Skeletal muscle cell (primary cell): ENCODE measurements at regions not wholly inside any gene's neighbourhood (a gene's known extent, or its start where the extent isn't known, plus 50 kb on each side); places are given as distances from the start of the nearest gene placed in this dataset.
"Not testable (repeated sequence)": the region's sequence is repeated elsewhere in the genome, so short reads cannot be mapped to it uniquely, and the experiment has no call there.

ENCODE experiments used
- DNase-seq: peaks from one replicate; pipeline ENCODE4 v3.0.0-alpha.2; 2010; ENCODE audit warnings: low read depth
- H3K4me3 ChIP-seq: 2 replicates; pipeline ENCODE4 v1.5.1; 2011; ENCODE audit warnings: low read depth, mild to moderate bottlenecking, control low read depth, low read length, moderate library complexity

DNA sequence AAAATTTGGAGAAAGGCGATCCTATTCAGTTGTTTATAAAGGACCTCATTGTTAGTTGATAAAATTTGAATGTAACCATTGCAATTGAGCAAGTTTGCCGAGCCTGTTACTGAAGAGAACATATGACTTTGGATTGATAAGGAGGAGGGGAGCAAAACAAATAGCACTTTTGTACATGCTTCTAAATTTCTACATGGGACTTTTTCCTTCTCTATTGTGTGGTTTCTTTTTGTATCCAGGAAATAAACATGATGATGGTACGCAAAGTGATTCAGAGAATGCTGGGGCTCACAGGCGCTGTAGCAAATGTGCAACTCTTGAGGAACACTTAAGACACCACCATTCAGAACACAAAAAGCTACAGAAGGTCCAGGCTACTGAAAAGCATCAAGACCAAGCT, 140.2 kb upstream of the PRSS12 start:
- not testable (repeated sequence) for H3K4me3 ChIP-seq

DNA sequence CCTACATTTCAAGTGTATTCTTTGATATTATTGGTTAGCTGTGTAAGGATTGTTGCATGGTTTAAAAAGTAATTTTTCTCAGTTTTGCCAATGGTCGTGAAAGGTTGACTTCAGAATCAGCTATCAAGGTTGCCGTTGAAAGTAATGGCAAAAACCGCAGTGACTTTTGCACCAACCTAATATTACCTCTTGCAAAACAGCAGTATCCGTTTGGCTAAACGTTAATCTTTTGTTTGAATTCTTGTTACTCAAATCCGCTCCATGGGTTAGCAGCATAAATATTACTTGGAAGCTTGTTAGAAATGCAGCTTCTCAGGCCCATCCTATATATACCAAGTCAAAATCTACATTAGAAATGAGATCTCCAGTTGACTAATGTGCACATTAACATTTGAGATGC, 141.6 kb upstream of the PRSS12 start:
- not testable (repeated sequence) for H3K4me3 ChIP-seq, DNase-seq

More for the DNA sequence above, 140.2 kb upstream of the PRSS12 start:
- DNase-seq, result not testable (repeated sequence)

DNA sequence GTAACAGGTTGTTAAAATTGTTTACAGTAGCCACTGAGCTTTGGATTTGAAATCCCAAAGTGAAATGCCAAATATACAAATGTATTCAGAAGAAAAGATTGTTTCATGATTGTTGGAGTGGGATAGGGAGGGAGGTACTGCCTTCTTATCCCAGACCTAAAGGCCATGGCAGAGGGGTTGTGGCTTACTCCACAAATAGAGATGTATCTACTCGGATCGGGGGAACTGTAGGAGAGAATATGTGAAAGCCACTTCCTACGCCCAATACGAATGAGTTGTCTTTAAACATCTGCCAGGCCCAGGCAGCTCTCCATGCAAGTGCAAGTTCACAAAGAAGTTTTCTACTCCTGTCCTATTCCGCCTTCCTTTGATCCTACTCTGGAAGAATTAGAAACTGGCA, 150.2 kb upstream of the PRSS12 start:
- H3K4me3 ChIP-seq, DNase-seq: not testable (repeated sequence)

DNA sequence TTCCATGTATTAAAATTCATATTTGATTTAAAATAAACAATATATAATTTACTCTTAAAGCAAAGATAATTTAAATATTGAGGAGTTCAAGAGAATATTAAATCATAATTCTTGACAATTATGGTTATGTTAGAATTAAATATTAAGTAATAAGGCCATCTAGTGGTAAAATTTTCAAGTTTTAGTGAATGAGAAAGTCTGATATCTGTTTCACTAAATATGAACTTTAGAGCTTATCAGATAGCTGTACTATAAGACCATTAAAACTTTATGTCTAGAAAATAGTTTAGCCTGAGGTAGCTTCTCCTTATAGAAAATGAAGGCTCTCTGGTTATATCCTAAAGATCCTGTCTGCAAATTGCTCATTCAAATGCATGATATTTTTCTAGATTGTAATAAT, 152.1 kb upstream of the PRSS12 start:
- not testable (repeated sequence) for H3K4me3 ChIP-seq, DNase-seq

DNA sequence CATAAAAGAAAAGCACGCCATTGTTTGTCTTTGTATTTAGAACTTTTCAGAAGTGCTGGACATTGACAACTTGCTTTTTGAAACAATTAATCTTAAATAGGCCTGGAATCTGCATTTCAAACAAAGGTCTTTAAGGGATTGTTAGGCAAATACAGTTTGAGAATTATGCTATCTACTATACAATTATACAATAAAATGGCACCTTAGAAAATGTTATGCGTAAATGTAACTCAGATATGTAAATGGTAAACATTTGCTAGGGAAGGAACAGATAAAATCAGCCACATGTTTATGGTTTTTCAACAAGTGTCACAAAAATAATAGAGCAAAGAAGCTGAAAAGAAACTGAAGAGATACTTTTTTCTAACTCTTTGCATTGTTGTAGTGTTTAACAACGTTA, 152.7 kb upstream of the PRSS12 start:
- not testable (repeated sequence) for H3K4me3 ChIP-seq

DNA sequence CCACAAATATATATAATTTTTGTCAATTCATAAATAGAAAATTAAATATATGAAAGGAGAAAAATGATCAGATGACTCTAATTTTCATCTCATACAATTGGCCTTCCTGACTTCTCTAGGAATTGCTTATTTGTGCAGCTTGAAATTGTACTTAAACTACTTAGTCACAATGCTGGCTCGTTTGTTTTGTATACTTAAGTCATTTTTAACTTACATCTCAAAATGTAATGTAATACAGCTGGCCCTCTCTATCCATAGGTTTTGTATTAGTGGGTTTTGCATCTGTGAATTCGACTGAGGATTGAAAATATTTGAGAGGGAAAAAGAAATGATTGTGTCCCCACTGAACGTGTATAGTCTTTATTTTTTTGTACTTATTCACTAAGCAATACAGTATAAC, 160.1 kb upstream of the PRSS12 start:
- not testable (repeated sequence) for H3K4me3 ChIP-seq, DNase-seq

More for the DNA sequence above, 152.7 kb upstream of the PRSS12 start:
- DNase-seq, result not testable (repeated sequence)

DNA sequence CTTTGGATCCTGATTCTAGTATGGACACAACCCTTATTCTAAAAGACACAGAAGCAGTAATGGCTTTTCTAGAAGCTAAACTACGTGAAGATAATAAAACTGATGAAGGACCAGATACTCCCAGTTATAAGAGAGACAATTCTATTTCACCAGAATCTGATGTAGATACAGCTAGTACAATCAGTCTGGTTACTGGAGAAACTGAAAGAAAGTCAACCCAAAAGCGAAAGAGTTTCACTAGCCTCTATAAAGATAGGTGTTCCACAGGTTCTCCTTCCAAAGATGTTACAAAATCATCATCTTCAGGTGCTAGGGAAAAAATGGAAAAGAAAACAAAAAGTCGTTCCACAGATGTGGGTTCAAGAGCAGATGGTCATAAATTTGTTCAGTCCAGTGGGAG, 161.5 kb upstream of the PRSS12 start:
- not testable (repeated sequence) for DNase-seq, H3K4me3 ChIP-seq

DNA sequence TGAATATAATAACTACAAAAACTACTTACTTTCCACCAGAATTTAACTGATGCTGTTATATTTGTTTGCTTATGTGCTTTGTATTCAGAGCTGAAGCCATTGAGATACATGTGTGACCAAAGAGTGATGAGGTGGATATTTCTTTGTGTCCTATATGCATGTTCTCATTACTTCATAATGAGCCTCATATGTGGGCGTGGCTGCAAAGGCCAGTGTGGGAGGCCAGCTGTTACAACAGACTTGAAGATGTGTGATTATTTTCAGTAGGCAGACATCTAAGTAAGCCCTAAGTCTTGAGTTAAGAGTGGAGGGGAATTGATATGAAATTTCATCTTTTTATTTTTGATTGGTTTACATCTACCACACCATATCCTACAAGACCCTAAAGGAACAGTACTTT, 163.3 kb upstream of the PRSS12 start:
- DNase-seq, result peak; percentile 1
- H3K4me3 ChIP-seq, result not testable (repeated sequence)

DNA sequence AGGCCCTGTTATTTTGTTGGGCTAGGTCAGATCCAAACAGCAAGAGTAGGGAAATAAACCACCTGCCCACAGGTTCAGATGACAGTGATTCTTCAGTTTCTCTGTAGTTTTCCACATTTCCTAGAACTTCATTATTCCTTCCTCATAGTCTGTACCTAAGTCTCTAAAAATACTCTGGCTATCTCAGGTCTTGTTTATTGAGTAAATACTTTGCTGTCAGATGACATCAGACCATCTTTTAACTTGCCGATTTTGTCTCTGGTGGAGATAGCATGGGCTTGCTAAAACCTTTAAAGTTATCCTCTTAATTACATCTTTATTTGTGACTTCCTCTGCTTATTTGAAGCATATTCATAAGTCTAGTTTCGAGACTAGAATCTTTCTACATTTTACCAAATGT, 155.1 kb upstream of the METTL14 start:
- DNase-seq, H3K4me3 ChIP-seq: not testable (repeated sequence)

DNA sequence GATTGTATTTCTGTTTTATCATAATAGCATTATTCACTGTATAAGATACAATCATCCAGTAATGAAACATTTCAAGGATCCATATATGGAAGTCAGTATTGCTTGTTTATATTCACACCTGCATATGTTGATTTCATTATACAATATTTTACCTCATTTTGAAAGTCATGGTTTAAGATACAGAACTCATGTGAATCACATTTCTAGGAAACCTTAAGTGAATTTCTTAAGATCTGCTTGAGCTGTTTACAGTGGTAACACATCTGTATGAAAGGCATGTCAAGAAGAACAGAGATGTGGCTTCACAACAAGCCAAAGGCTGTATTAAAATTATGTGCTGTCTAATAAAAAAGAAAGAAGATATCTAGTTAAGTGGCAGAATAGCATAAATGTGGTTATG, 153.2 kb upstream of the METTL14 start:
- DNase-seq, result not testable (repeated sequence)

DNA sequence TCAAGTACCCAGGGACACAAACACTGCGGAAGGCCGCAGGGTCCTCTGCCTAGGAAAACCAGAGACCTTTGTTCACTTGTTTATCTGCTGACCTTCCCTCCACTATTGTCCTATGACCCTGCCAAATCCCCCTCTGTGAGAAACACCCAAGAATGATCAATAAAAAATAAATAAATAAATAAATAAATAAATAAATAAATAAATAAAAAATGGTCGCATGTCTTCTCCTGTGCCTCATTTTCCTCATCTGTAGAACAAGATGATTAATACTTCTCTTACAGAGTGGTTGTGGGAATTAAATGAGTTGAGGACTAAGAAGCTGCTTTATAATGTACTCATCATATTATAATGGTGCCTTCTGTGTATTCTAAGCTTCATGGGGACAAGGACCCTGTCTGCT, 149.4 kb upstream of the METTL14 start:
- H3K4me3 ChIP-seq, DNase-seq: not testable (repeated sequence)

More for the DNA sequence above, 153.2 kb upstream of the METTL14 start:
- H3K4me3 ChIP-seq, result not testable (repeated sequence)

DNA sequence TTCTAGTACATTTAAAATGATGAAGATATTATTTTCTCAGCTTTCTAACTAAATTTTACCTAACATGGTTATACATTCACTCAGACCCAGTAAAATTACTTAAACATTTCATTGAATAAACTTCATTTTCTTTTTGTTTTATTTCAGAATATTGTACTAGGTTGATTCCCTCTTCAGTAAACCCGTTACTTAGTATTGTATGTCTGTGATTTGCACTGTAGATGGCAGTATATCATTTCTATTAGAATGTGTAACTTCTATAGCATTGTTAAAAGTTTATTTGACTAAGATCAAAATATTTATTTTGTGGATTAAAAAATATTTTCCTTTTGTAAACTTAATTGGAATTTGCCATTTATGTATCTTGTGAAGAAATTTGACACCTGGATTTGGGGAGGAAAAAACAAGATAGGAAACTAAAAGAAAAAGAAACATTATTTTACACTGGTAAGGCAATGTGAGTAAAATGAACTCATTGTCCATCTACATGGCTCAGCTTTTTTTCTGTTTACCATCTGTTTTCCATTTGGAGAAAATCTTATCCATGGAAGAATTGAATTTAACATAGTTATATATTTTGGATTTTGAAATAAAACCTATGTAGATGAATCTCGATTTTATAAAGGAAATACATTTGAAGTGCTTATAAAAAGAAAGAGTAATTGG, 145.6 kb upstream of the METTL14 start:
- H3K4me3 ChIP-seq, result not testable (repeated sequence)
- peak; percentile 4 for DNase-seq

DNA sequence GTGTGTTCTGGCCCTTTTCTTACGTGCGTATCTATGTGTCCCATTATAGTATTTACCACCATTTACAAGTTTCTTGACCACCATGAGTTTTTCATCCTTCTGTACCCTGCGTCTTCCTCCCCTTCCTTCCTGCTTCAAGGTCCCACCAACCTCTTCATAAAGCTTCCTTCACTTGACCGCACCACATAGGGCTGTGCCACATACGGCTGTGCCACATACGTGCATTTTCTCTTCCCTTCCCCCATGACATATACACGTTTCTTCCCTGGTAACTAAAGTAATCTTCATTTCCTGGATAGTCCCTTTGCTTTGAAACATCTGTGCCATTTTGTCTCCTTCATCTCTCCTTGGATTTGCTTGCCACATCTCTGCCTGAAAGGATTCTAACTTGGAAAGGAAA, 128.6 kb upstream of the METTL14 start:
- H3K4me3 ChIP-seq, DNase-seq: not testable (repeated sequence)

DNA sequence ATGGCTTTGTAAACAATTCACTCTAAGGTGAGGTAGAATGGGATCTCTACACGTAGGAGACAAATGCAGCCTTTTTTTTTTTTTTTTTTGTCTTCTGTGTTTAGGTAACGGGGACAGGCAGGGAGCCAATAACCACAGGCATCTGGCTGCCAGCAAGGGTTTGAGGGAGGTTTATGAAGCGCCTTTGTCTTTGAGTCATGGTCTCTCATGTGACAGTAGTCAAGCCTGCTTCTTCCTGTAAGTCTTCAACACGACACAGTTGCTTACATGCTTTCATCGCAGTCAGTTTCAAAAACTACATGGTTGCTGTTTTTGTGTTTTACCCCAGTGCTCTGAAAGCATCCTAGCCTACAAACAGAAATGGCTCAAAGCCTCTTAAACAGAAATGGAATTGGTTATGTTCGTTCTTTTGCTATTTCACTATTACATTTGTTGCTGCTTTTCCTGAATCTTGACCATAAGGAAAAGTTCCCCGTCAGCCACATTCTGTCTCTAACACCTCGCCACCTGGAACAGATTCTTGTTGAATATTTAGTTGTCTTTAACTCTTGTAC, 127.8 kb upstream of the METTL14 start:
- H3K4me3 ChIP-seq, result no peak overlapping the region
- peak; percentile 30 for DNase-seq

DNA sequence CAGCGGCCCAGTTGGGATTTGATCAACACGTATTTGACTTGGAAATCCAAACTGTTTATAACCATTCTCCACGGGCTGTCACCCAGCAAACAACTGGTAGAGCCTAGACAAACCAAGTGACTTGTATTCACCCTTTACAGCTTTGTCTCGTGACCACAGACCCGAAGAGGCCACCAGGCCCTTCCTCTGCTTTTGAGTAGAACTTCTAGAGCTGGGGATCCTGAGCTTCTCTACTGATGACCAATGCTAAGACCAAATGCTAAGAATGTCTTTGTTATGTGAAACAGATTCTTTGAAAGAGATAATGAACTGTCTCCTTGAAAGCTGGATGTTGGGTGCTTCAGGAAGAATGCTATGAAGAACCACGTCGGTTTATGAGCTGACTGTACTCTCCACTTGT, 127.0 kb upstream of the METTL14 start:
- H3K4me3 ChIP-seq, DNase-seq: not testable (repeated sequence)

DNA sequence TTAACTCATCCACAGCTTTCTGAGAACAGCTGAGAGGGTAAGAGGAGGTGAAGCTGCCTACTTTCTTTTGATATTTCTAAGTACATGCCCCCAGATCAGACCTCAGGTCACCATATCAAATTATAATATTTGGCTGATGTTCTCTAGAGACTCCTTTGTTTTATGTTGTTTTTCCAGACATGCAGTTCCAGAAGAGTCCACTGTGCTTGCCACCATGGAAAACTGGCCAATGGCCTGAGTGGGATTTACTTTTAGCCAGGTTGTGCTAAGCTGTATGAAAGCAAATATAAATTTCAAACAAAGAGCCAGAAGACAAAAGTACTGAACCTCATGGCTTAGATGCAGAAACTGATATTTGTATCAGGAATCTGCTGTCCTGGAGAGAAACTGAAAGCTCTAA, 123.6 kb upstream of the METTL14 start:
- DNase-seq, H3K4me3 ChIP-seq: not testable (repeated sequence)

DNA sequence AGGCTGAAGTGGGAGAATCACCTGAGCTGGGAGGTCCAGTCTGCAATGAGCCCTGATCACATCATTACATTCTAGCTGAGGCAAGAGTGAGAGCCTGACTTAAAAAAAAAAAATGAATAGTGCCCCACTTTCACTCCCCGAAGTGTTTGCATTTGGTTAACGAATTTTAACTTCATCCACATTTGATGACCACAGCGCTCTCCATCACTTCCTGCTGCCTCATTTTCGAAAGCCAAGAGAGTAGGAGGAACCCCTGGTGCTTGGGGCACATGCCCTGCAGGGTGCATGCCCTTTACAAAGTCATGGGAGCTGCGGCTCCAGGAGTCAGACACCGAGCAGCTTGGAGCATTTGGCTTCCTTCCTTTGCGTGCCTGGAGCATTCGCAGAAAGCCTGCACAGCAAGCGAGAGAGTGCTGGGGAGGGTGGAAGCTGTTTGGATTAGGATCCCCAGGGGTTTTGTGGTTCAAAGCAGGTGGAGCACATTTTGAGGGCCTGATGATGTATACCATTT, 119.1 kb upstream of the METTL14 start:
- peak; percentile 89 for DNase-seq

DNA sequence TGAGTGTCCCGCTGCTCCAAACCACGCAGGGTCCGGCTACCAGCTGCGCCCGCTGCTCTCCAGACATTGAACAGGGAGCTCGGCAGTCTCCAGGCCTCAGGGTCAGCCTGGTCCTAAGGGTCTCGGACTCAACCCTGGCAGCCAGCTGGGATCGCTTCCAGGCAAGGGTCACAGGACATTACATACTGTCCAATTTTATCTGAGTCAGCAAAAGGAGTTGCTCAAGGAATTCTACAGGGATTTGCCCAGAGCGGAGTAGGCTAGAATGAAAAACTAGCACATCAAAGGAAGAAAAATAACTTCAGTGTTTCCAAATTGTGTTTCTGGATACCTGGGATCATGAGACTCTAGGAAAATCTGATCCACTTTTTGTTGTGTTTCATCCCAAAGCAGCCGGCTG, 112.2 kb upstream of the METTL14 start:
- not testable (repeated sequence) for DNase-seq, H3K4me3 ChIP-seq

More for the DNA sequence above, 119.1 kb upstream of the METTL14 start:
- H3K4me3 ChIP-seq, result not testable (repeated sequence)

DNA sequence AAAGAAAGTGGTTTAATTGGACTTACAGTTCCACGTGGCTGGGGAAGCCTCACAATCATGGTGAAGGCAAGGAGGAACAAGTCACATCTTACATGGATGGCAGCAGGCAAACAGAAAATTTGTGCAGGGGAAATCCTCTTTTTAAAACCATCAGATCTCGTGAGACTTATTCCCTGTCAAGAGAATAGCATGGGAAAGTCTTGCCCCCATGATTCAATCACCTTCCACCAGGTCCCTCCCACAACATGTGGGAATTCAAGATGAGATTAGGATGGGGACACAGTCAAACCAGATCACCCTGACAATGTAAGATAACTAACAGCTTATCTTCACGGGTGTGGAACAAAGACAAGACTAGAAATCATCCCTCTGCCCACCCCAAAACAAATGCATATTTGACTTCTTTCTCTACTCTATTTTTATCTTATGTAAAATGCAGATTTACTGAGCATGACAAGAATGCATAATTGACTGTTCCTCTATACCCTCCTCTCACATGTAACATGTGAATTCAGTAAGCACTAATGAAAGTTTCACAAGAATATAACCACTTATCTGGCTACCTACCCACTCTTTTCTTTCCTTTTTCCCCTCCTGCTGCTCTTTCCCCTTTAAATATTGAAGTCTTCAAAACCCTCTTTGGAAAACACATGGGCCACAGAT, 110.8 kb upstream of the METTL14 start:
- H3K4me3 ChIP-seq, DNase-seq: not testable (repeated sequence)

DNA sequence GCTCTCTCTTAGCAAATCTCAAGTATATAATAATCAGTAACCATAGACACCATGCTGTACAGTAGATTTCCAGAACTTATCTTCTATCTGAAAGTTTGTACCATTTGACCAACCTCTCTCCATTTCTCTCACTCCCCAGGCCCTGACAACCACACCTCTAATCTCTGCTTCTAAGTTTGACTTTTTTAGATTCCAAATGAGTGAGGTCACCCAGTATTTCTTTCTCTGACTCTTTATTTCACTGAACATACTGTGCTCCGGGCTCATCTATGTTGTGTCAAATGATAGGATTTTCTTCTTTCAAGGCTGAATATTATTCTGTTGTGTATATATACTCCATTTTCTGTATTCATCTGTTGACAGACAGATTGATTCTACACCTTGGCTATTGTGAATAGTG, 110.1 kb upstream of the METTL14 start:
- DNase-seq, H3K4me3 ChIP-seq: not testable (repeated sequence)
